ENCODE measurements at regions not wholly inside any gene's neighbourhood (a gene's known extent, or its start where the extent isn't known, plus 50 kb on each side); places are given as distances from the start of the nearest gene placed in this dataset.

DNA sequence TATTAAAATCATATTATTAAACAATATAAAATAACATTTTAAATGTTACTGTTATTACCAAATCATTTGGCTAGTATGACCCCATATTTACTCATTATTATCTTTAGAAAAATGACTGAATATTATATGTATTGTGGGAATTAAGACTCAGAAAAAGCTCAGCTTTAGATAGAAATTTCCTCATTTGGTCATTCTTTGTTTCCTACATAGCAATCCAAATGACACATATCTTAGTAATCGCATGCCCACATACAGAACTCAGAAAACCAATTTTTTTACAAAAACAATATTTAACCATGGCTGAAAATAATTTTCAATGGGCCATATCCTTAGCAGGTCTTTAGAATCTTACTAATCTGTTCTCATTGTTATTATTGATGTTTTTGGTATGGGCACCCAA lies 53.8 kb upstream of the TSLP start:
- H3K36me3 ChIP-seq: no peaks in the 10 kb centered on the region
- ATAC-seq (no peak), DNase-seq (no peak)
- intact Hi-C loops (cut with DNase I): no loop called here
- no peak overlapping the region for H3K27ac ChIP-seq
- no peaks in the 10 kb centered on the region for H3K27me3 ChIP-seq
- H3K9me3 ChIP-seq: no peaks in the 10 kb centered on the region
- no peaks in the 10 kb centered on the region for H3K4me1 ChIP-seq
- no peak overlapping the region for H3K4me3 ChIP-seq
- TF ChIP-seq, protein P1, sequence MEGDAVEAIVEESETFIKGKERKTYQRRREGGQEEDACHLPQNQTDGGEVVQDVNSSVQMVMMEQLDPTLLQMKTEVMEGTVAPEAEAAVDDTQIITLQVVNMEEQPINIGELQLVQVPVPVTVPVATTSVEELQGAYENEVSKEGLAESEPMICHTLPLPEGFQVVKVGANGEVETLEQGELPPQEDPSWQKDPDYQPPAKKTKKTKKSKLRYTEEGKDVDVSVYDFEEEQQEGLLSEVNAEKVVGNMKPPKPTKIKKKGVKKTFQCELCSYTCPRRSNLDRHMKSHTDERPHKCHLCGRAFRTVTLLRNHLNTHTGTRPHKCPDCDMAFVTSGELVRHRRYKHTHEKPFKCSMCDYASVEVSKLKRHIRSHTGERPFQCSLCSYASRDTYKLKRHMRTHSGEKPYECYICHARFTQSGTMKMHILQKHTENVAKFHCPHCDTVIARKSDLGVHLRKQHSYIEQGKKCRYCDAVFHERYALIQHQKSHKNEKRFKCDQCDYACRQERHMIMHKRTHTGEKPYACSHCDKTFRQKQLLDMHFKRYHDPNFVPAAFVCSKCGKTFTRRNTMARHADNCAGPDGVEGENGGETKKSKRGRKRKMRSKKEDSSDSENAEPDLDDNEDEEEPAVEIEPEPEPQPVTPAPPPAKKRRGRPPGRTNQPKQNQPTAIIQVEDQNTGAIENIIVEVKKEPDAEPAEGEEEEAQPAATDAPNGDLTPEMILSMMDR (IDR thresholded peaks at IDR 0.05): no peak
